NCI-H748 (cell line): ENCODE measurements at regions not wholly inside any gene's neighbourhood (a gene's known extent, or its start where the extent isn't known, plus 50 kb on each side); places are given as distances from the start of the nearest gene placed in this dataset.
"Not testable (repeated sequence)": the region's sequence is repeated elsewhere in the genome, so short reads cannot be mapped to it uniquely, and the experiment has no call there.

Source experiments
- DNase-seq: peaks from one replicate; lab custom pipeline; 2025; ENCODE audit not compliant: unreplicated experiment; lab: John Stamatoyannopoulos, UW

DNA sequence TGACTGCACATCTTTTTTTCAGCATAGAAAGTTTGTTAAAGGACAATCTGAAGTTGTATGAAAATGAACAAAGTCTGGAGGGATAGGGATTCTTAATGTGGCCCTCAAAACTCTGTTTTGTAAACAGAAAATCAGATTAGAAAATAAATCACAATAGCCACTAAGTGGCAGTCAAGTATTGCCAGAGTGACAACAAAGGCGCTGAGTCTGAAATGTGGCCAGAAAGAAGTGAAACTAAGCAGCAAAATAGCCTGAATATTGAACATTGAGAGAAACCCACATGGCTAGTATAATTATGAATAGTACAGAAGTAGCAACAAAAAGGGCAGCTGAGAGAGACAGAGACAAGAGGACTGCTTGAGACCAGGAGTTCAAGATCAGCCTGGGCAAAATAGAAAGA, 81.1 kb upstream of the CT45A1 start:
- no peak for DNase-seq

DNA sequence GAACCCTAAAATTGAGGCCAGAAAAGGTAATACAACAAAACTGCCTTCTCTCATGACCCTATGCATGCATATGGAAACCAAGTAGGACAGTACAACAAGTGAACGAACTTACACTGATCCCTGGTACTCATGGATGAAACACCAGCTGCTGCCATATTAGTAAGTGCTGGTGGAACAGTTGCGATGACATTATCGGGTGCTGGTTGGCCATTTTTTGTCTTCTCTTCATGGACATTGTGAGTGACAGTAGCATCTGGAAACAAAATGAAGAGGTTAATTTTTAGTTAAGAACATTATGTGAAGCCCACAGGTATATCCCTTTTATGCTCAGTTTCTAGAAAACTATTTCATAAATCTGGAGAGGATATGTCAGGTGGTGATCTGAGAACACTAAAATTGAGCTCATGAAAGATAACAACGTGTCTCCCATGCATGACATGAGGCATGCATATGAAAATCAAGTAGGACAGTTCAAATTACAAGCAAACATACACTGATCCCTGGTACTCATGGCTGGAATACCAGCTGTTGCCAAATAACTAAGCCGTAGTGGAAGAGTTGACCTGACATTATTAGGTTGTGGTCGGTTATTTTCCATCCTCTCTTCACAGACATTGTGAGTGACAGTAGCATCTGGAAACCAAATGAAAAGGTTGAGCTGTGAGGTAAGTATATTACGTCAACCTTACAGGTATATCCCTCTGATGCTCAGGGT, 74.2 kb upstream of the CT45A1 start:
- no peak for DNase-seq

DNA sequence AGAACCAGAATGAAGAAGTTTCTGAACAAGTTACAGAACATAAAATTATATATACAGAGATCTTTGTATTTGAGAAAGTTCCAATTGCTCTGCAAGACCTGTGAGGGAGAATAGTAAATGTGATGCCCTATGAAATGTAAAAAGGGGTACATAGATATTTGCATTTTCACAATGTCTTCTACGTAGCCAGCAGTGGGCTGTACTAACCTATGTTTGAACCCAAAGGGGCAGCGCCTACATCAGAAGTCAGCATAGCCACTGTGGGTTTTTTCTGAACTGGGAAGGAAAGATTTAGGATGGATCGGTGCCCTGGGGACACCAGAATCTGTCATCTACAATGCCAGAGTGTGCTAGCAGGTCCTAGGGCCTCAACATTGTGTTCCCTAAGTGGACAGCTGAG, 69.5 kb upstream of the CT45A1 start:
- DNase-seq, result no peak

DNA sequence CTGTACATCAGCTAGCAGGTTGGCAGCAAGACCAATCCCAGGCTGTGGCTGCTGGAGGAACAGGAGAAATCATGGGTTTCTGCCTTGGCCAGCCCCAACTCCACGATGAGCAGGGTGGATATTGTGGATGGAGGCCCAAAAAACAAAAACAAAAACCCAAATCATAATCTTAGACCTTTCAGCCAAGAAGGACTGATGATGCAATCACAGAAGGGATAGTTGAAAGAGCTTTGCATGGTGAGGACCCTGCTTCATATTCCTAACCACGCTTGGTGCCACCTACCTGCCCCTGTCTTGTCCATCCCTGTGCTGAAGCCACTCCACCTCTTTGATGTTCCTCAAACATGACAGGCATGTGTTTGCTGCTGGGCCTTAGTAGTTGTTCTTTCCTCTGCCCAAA, 68.8 kb upstream of the CT45A1 start:
- DNase-seq, result no peak

DNA sequence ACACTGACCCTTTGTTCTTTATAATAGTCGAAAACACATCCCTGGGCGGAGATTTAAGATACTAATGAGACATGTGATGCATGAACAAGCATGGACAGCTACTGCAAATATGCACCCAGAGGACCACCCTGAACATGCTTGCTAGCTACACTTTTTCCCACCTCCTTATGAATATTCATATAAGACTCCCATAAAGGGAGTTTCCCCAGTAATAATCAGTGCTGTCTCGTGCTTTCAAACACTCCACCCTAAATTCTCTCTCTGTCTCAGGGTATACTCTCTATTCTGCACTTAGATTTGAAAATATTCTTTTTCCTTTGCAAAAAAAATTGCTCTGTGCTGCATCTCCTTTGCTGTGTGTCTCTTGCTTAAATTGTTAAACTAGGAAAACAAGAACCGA, 64.4 kb upstream of the CT45A1 start:
- peak; percentile 2 for DNase-seq

DNA sequence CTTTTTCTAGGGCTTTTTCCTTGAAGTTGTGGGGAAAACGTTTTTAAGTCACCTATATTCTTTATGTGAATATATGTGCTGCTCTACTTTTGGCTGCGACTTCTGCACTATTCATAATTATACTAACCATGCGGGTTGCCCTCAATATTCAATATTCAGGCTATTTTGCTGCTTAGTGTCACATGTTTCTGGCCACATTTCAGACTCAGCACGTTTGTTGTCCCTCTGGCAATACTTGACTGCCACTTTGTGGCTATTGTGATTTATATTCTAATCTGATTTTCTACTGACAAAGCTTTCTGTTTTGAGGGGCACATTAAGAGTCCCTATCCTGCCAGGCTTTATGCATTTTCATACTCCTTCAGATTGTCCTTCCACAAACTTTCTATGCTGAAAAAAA, 63.9 kb upstream of the CT45A1 start:
- DNase-seq, result no peak

DNA sequence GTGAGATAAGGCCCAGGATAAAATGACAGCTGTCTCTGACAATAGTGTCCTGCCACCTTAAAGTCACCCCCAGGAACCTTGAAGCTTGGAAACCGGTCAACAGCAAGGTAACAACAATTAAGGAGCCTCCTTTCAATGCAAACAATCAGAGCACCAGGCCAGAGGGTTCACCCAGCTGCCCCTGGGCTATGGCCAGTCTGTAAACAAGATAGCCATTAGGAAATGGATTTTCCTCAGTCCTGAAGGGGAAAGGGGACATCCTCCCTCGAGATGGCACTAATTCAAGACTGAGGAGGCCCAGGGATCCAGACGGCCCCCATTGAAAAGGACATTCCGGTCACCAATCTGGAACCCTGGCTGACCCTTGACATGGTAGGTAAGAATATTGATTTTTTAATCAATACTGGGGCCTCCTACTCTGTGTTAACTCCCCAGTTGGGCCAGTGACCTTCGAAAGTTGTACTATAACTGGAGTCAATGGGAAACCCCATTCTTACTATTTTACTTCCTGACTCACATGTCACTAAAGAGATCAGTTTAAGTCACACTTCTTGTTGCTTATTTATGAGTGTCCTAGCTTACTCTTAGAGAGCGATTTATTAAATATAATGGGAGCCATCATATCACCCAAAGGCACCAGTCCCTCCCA, 61.7 kb upstream of the CT45A1 start:
- no peak for DNase-seq

DNA sequence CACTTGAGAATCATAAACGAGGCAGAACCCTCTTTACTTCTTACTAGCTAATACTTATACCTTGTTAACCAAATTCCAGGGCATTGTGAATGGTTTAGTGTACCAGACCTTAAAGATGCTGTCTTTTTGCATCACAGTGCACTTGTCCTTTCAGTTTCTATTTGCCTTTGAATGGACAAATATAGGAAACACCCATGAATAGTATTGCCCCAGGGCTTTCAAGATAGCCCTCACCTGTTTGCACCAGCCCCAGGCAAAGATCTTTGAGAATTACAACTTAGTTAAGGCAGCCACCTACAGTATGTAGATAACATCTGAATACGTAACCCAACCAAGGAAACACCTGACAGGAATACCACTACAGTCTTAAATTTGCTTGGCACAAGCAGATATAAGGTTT, 60.8 kb upstream of the CT45A1 start:
- no peak for DNase-seq

DNA sequence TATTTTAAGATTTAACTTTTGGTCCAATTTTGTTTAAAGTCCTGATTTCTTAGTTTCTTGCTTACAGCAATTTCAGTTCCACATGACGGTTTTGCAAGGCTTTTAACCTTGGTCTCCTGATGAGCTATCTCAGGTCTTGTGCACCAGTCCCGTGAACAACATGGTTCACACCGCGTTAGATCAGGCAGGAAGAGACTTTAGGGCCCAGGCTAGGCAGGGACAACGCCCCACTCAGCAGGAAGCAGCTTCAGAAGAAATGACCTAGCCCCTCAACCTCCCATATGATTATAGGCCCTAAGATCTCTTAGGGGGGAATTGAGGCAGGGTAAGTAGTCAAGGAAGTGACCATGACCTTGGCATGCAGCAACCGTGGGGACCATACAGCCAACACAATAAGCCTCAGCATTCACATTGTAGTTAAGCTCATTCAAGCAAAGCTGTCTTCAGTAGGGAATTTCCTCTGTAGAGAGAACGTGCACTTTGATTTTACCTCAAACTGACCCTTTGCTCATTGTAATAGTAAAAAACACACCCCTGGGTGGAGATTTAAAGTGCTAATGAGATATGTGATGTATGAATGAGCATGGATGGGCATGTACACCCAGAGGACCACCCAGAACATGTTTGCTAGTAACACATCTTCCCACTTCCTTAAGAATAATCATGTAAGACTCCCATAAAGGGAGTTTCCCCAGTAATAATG, 55.3 kb upstream of the CT45A1 start:
- not testable (repeated sequence) for DNase-seq
